ENCODE measurements at regions not wholly inside any gene's neighbourhood (a gene's known extent, or its start where the extent isn't known, plus 50 kb on each side); places are given as distances from the start of the nearest gene placed in this dataset.

GRCh38 chr7:47663213-47663612 lies 81.3 kb upstream of the TNS3 start (continued):
- TF ChIP-seq CHD7 (IDR thresholded peaks at IDR 0.05; ENCODE audit: insufficient replicate concordance, low read length) (no peak), RNF2 (IDR thresholded peaks at IDR 0.05; ENCODE audit: borderline replicate concordance, low read depth, low read length, missing control alignments, poor library complexity, severe bottlenecking) (no peak), KDM4A (IDR thresholded peaks at IDR 0.05; ENCODE audit: low read depth, low read length, severe bottlenecking) (no peak), TEAD4 (IDR thresholded peaks at IDR 0.05; ENCODE audit: low read depth, low read length) (no peak), JUND (IDR thresholded peaks at IDR 0.05; ENCODE audit: low read length) (no peak)
